Suprapubic skin (tissue), 4 donors: ENCODE measurements at regions not wholly inside any gene's neighbourhood (a gene's known extent, or its start where the extent isn't known, plus 50 kb on each side); places are given as distances from the start of the nearest gene placed in this dataset.

Source experiments
- EP300 ChIP-seq: sonication (generic); formaldehyde crosslinking; IDR thresholded peaks from one replicate; pipeline ENCODE4 v1.6.1; 2017; ENCODE audit warnings: antibody characterized with exemption
- POLR2AphosphoS5 ChIP-seq, 3 donors: sonication (generic); formaldehyde crosslinking; IDR thresholded peaks; one replicate each; pipeline ENCODE4 v1.6.1; 2017; ENCODE audit warnings: antibody characterized with exemption in 3 of 3

GRCh38 chr1:98101364-98101763, 180.5 kb upstream of the DPYD start:
- no peak for TF ChIP-seq EP300
- TF ChIP-seq POLR2AphosphoS5 (IDR thresholded peaks at IDR 0.05): no peak
